Fibroblast of lung (primary cell): ENCODE measurements at regions not wholly inside any gene's neighbourhood (a gene's known extent, or its start where the extent isn't known, plus 50 kb on each side); places are given as distances from the start of the nearest gene placed in this dataset.

Experiments used
- EZH2 ChIP-seq: IDR thresholded peaks from 2 replicates; pipeline ENCODE4 v1.5.1; 2012; ENCODE audit warnings: low read length, control low read depth, mild to moderate bottlenecking; ENCODE audit errors: missing control alignments
- TF ChIP-seq, protein P1 (sequence below), 2 donors: IDR thresholded peaks in 1 of 2; conservative IDR thresholded peaks in 1 of 2; 1 replicate in 1 of 2; 2 replicates in 1 of 2; pipeline ENCODE4 v1.5.1; 2011 to 2012; ENCODE audit warnings: low read length in 2 of 2, control low read depth in 1 of 2, inconsistent platforms in 1 of 2, low read depth in 1 of 2, mild to moderate bottlenecking in 1 of 2

DNA sequence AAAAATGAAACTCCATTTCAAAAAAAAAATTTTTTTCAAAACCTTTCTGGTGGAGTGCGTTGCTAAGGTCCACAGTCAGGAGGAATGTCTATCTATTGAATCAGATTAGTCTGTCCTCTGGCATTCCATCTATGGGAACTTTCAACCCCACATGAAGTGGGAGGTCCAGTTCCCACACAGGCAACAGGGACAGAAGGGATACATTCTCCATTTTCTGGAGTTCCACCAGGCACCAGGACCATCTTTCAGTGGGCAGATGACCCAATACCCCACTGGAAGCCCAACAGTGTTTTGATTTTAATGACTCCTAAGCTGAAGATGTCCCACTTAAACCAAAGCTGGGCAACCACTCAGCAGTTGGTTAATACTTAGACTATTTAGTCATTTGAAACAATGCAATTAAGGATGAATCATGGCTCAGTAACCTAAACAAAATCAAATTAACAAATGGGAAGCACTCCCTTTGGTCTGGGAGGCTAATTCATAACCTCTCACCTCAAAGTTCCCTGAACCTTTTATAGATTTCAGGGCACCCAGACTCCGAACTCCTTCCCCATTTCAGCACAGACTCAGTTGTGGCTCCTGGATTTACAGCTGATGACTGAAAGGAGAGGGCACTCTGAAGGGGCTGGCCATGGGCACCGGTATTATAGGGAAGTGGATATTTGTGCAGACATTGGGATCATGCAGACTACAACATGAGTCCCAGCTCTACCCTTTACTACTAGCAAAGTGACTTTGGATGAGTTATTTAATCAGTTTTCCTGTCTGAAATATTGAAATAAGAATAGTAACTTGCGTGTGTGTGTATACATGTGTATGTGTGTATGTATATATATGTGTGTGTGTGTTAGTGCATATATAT lies 264.3 kb upstream of the LRTM1 start:
- TF ChIP-seq, protein P1, sequence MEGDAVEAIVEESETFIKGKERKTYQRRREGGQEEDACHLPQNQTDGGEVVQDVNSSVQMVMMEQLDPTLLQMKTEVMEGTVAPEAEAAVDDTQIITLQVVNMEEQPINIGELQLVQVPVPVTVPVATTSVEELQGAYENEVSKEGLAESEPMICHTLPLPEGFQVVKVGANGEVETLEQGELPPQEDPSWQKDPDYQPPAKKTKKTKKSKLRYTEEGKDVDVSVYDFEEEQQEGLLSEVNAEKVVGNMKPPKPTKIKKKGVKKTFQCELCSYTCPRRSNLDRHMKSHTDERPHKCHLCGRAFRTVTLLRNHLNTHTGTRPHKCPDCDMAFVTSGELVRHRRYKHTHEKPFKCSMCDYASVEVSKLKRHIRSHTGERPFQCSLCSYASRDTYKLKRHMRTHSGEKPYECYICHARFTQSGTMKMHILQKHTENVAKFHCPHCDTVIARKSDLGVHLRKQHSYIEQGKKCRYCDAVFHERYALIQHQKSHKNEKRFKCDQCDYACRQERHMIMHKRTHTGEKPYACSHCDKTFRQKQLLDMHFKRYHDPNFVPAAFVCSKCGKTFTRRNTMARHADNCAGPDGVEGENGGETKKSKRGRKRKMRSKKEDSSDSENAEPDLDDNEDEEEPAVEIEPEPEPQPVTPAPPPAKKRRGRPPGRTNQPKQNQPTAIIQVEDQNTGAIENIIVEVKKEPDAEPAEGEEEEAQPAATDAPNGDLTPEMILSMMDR (conservative IDR thresholded peaks at IDR 0.05 in 1 of 2, IDR thresholded peaks at IDR 0.05 in 1 of 2; ENCODE audit: low read depth in 1 of 2, low read length in 2 of 2) = no peak
- no peak for TF ChIP-seq EZH2
